ENCODE measurements at regions not wholly inside any gene's neighbourhood (a gene's known extent, or its start where the extent isn't known, plus 50 kb on each side); places are given as distances from the start of the nearest gene placed in this dataset.

DNA sequence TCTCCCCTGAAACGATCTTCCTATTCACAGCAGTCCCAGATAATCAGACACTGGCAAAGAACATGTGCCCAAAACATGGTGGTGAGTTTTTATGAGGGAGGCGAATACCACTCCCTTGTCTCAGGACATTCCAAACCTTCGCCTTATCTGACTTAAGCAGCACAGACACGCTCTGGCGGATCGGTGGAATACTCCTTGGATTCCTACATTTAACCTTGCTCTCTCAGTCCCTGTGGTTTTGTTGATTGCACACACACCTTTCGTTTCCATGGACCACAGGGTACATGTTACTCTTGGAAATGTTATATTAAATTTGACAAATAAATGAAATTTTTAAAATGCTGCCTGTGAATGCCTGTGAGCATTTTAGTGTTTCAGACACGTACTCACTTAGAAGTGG lies 87.8 kb upstream of the CPEB4 start:
- no peak for DNase-seq (ENCODE audit: low spot score)

DNA sequence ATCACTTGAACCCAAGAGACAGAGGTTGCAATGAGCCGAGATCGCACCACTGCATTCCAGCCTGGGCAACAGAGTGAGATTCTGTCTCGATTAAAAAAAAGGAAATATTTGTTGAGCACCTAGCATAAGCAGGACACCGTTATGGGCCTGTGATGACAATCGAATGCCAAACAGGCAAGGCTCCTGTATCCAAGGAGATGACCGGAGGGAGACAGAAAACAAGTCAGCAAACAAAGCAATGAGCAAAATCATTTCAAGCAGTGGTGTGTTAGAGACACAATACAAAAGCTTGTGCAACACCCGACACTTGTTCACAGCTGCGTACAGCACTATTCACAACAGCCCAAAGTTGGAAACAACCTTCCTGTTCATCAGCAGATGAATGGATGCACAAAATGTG lies 87.1 kb upstream of the CPEB4 start:
- no peak for DNase-seq (ENCODE audit: low spot score)

GRCh38 chr5:173802670-173803165 lies 85.4 kb upstream of the CPEB4 start:
- DNase-seq (ENCODE audit: low spot score): peak; percentile 86

- DNase-seq (ENCODE audit: low spot score): no peak
Observed at GRCh38 chr5:173804579-173804978, 83.6 kb upstream of the CPEB4 start.

DNA sequence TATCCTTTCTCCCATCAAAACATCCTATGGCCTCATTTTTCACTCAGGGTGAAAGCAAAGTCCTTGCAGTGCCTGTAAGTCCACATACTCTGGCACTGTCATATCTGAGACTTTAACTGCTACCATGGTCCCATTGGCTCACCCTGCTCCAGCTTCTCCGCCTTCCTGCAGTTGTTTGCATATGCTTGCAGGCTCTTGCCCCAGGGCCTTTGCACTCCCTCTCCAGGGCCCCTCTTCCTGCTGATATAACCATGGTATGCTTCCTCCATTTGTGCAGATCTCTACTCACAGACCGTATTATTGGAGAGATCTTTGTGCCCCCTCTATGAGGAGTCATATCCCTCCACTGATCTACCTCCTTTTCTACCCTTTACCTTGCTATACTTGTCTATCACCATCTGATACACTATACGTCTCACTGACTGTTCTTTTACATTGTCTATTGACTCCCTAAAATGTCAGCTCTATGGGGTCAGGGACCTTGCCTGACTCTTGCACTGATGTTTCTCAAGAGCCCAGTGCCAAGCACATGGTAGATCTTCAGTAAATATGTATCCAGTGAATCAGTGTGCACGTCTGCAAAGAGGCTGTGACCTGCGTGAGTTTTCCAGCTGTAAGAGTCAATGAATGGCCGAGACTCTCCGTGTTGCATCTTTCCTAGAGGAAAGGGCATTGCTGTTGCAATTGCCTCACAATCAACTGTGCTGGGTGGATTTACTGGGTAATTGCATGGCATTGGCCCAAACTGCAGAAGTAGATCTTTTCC lies 81.7 kb upstream of the CPEB4 start:
- no peak for DNase-seq (ENCODE audit: low spot score)

DNA sequence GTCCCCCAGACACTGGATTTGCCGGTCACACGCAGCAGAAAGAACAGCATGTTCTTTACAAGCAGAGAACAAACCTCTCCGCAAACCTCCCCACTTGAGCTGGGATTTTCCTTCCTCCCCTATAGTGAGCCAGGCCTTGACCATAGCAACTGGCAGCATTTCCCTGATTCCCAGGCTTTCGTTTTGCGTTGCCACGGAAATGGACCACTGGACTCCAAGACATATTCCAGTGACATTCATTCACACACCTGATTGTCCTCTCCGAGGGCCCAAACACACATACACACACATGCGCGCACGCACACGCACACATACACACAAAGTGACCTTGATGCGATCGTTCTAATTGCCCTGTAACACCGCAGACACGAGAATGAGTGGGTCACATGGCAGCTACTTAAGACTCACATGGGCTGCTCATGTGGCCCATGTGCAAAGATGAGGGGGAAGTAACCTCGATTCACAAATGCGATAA lies 80.9 kb upstream of the CPEB4 start:
- DNase-seq (ENCODE audit: low spot score): no peak

DNA sequence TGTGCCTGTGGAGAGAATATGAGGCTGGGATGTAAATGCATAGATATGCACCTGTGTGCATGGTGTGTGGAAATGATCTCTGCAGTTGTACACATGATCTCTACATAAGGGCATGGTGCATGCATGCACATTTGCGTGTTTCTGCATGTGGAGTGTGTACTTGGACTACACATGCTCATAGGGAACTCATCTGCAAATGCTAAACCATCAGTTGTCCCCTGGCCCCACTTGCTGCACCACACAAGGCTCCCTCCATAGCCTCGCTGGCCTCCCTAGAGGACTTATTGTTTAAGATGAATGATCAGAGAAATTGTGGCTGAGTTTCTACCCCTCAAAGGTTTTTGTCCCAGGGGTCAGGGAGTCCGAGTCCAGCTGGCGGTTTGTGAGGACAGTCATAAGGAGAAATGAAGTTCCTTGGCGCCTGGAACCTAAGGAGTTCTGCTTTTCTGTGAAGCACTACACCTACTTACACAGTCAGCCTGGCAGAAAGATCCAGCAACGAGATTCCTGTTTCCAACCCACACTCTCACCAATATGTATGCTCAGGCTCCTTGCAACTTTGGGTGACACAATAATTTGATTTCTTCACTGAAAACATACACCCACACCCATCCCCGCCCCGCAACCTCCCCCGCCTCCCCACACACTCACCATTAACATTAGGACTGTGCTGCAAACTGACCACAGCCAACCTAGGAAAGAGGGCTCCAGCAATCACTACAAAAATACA lies 79.9 kb upstream of the CPEB4 start:
- no peak for DNase-seq (ENCODE audit: low spot score)

GRCh38 chr5:173809014-173809413 lies 79.1 kb upstream of the CPEB4 start:
- no peak for DNase-seq (ENCODE audit: low spot score)

- DNase-seq (ENCODE audit: low spot score): no peak
Observed at GRCh38 chr5:173812811-173813550, 75.2 kb upstream of the CPEB4 start.

DNA sequence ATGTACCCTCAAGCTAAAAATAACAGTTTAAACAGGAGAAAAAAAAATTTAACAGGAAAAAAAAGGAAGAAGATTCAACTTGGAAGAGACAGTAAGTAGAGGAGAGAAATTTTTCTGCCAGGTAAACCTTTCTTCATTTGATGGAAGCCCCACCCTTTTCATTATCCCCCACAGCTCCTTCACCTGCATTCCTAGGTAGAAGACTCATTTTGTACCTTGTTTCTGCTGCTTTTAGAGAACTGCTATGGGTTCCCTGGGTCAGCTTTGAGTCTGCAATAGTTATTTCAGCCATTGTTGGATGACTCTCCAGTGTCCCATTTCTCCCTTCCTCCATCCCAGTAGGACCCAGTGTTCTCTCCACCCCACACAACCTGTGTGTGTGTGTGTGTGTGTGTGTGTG lies 74.1 kb upstream of the CPEB4 start:
- no peak for DNase-seq (ENCODE audit: low spot score)

GRCh38 chr5:173815571-173815970 lies 72.6 kb upstream of the CPEB4 start:
- DNase-seq (ENCODE audit: low spot score): no peak

DNA sequence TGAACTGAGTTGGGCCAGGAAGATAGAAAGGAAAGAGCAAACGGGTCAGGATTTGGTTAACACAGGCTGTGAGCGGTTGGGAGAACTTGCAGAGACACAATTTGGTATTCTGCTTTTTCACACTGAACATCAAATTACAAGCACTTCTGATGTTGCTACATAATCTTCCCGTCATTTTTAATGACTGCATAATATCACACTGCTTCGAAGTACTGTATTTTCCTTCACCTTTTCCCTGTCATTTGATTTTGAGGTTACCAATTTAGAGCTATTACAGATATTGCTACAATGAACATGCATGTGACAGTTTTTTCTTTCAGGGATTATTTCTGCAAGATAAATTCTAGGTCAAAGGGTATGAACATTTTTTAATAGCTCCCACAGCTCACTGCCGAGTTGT lies 71.4 kb upstream of the CPEB4 start:
- no peak for DNase-seq (ENCODE audit: low spot score)

DNA sequence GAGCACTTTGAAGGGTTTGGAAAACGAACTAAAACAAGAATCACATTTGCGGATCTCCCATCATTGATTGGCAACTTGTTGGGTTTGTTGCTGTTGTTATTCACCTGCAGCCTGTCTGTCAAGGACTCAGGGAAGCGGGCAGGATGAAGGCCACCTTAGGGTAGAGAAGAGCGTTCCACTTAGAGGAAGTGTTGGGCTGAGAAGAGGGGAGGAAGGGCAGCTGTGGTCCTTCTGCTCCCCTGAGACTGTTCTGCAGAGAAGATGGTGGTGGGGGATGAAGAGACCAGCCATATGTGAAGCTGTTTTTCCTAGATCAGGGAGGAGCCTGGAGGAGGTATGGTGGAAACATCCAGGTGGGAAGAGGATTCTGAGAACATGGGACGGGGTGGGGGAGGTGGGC lies 70.6 kb upstream of the CPEB4 start:
- no peak for DNase-seq (ENCODE audit: low spot score)

DNA sequence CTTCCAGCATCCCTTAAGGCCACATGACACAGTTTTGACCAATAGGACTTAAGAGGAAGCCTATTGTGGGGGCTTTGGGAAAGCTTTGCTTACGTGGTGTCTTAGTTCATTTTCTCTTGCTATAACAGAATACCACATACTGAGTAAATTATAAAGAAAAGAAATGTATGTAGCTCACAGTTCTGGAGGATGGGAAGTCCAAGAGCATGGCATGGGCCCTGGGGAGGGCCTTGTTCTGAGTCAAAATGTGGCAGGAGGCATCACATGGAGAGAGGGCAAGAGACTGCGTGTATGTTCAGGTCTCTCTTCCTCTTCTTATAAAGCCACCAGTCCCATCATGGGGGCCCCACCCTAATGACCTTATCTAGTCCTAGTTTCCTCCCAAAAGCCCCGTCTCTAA lies 68.6 kb upstream of the CPEB4 start:
- no peak for DNase-seq (ENCODE audit: low spot score)

GRCh38 chr5:173823274-173823644 lies 64.9 kb upstream of the CPEB4 start:
- DNase-seq (ENCODE audit: low spot score): no peak

DNA sequence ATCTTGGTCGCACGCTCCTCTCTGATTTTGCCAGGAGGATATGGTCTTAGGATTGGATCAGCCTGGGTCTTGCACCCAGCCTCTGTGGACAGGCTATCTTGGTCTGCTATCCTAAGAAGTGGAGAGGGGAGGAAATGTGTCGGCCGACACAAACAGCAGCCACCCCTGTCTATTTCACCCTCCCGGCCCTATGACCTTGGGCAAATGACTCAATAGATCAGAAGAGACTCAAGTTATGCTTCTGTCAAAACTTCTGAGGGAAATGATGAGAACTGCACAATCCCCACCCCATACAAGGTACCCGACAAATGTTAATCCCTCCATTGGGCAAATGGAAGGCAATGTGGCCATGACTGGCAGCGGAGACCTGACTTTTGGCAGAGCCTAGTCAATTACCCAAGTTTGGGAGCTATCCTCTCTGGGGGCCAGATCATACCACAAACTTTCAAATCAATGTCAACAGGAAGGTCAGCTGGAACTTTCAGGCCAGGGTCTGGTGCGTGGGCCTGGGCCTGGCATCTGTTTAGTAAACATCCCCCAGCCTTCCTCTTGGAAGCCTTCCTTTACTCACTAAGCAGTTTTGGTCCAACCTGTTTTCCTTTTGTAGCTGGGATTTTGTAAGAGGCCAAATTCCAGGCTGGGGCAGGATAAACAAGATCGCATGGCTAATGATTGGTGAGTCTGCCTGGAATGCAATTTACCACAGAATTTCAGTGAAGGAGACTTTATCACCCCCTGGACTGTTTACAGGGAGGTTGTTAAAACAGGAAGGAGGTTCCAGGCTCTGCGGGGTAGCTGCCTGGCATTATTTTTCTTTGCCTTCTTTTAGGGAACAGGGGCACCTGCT lies 64.2 kb upstream of the CPEB4 start:
- DNase-seq (ENCODE audit: low spot score): peak; percentile 90

DNA sequence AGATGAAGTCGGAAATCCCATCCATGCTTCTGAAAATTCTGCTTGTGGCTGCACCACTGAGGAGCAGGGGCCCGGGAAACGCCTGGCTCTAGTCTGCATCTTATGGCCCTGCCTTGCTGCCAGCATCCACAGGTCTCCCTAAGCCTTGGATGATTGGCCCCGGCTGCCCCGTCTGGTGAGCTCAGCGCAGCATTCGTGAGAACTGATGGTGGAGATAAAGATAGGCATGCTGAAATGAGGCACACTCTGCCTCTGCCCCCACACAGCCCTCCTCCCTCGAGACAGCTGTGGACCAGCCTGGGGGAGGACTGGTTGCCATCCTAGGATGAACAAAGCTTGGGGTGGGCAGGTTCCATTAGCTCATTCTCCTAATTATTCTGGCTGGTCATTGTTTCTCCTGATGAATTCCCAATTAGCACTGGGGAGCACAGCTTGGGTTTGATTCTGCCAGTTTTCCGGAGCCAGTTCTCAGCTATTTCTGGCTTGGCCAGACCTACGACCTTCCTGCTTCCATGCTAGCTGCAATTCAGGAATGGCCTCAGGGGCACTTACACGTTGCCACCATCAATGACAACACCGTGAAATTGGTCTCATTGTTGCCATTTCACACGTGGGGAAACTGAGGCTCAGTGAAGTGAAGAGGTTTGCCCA lies 62.8 kb upstream of the CPEB4 start:
- no peak for DNase-seq (ENCODE audit: low spot score)

DNA sequence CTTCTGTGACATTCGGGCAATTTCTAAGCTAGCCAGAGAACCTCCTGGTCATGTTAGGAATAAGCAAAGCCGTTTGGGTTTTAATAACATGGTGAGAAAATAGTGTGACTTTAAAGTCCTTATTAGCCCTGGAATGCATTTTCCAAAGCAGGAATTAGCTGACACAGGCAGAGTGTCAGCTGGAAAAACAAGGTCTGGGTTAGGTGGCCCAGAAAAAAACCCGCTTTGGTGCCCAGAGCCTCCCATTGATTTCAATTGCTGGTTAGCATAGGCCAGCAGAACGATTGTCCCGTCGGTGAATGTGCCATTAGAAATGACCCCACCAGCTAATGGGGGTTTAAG lies 62.1 kb upstream of the CPEB4 start:
- DNase-seq (ENCODE audit: low spot score): no peak

DNA sequence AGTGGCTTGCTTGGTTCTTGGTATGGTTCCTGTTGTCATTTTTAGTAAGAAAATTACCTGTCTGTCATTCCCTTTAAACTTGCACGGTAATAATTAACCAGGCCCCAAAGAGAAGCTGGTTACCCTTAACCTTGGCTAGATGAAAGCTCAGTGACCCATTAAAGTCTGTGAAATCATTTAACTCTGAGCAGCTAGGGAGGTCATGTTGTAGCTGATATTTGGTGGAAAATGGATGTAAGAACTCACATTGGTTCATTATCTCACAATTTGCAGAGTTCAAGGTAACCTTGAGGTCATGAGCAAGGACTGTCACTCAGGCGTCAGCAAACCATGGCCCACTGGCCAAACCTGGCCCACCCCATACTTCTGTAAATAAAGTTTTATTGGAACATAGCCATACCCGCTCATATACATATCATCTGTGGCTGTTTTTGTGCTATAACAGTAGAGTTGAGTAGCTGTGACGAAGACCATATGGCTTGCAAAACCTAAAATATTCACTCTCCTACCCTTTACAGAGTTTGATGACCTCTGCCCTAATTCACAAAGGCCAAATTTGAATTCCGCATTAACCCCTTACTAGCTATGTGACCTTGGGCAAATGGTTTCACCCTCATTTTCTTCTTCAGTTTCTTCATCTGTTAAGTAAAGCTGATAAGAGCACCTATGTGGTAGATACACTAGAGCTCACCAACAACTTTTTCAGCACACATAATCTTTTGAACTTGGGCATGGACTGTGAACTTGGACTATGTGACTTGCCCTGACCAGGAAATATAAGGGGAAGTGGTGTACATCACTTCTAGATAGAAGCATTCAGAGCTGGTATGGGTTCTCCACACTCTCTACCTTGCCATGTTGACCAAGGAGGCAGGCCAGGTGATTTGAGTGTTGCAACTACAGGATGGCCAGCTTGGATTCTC lies 61.5 kb upstream of the CPEB4 start:
- DNase-seq (ENCODE audit: low spot score): no peak

GRCh38 chr5:173828952-173829351 lies 59.2 kb upstream of the CPEB4 start:
- DNase-seq (ENCODE audit: low spot score): no peak

Data from HT-29 (cell line).